ENCODE measurements at regions not wholly inside any gene's neighbourhood (a gene's known extent, or its start where the extent isn't known, plus 50 kb on each side); places are given as distances from the start of the nearest gene placed in this dataset.
A peak's percentile ranks its signal among the peaks of the same experiment; 100 is the strongest.

DNA sequence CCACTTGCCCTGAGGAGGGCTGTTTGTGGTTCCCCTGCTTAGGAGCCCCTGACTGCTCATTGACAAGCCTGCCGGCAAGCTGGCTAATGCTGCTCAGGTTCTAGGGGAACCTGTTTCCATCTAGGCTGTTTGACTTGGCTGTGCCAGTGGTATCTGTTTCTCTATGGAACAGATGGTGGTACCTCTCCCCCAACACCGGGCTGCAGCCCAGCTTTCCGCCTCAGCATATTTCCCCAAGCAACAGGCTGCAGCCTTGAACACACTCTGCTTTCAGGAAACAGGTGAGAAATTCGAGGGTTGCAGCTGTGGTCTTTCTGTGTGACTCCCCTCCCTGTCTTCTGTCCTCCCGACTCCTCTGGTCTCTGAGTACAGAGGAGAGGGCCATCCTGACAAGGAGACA is 132.3 kb downstream of the TMEM132E start:
- DNase-seq (ENCODE audit: low read depth) = no peak

DNA sequence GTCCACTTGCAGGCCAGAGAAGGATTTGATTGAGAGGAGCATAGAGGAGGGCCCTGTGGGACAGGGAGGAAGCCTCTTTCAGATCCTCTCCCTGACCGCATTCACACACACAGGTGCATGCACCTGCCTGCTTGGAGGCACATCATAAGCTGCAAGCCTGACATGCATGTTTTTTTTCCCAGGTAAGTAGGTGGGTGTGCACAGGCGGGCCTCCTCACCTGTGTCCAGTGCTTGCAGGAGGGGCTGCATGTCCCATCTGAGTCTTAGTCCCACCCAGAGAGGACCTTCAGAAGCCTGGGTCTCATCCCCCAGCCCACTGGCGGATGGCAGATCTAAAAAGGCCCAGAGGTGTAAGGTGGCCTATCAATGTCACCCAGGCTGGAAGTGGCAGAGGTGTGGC is 130.8 kb downstream of the TMEM132E start:
- DNase-seq (ENCODE audit: low read depth) = no peak

DNA sequence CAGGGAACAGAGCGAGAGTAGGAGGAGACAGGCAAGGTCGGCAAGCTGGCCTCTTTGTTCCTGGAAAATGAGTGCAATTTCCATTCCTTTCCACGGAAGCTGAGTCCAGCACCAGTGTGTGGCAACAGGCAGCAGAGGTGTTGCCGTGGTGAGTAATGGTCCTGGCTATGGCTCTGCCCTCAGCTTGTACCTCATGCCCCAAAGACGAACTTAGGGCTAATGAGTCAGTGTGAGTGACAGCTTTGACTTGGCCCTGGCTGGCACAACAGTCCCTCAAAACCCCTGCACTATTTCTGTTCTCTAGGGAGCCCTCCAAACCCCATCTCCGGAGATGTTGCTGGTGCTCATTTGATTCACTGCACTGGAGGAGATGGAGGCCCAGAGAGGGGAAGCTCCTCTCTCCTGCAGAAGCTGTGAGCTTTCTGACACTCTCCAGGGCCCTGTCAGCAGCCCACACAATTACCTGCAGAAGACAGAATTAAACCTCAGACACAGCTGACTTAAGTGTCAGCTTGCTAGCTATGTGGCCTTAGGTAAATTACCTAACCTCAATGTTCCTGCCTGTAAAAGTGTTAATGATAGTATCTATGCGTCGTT is 129.9 kb downstream of the TMEM132E start:
- DNase-seq (ENCODE audit: low read depth) = no peak

DNA sequence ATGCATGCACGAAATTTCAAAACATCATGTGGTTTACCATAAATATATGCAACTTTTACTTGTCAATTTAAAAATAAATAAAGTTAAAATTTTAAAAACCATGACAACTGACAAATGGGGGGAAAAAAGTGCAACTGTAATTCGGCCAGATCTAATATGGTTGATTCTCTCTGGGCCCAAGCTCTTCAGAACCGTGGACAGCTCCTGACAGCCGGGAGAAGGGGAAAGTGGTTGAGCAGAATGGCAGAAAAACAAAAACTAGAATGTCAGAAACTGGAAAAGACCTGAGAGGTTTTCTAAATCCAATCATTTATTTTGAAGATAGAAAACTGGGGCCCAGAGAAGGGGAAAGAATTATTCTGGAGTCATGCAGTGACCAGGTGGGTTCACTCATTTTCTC is 126.6 kb downstream of the TMEM132E start:
- DNase-seq (ENCODE audit: low read depth) = peak; percentile 18

DNA sequence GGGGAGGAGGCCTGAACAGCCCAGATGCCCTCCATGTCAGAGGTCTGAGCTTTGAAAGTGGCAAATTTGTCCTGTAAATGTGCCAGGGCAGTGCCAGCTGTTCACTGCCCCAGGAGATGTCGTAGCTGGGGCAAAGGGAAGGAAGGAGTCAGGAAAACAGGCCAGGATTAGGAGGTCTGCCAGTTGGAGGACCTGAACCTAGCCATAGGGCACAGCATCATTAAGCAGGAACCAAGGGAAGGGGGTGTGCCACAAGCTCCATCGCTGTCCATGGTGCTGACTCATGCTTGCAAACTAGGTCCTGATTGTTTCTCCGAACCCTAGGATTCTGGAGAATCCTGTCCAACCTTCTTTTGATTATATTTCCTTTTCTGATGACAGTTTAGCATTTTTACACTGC is 124.2 kb downstream of the TMEM132E start:
- peak; percentile 39 for DNase-seq (ENCODE audit: low read depth)

DNA sequence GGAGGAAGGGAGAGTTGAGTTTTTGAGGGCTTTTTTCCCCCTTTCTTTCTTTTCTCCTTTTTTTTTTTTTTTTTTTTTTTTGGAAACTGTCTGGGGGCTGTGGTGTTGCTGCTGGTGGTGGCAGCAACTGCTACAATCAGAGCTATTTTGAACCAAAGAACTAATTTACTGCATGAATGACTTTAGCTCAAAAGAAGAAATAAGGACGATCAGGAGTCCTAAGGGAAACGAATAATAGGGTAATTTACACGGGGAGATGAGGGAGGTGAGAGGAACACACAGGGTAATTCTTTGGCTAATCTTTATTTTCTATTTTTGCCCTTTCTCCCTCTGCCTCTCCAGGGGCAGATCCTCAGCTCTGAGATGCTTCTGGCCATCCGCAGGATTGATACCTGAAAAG is 119.8 kb downstream of the TMEM132E start:
- DNase-seq (ENCODE audit: low read depth) = no peak

DNA sequence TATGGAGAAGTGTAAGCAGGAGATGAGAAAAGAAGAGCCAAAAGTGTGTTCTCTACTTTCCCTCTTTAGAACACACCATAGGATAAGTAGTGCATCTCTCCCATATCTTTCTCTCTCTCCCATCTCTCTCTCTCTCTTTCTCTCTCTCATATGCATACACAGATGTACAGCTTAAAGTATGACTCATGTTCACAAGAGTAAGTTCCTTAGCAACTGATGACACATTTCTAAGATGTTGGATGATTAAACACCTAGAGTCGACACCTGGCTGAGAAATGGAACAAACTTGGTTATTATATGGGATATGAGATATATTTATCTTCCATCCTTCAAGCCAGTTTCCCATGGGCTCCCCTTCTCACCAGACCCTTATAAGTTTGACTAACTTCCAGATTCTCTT is 113.5 kb downstream of the TMEM132E start:
- peak; percentile 3 for DNase-seq (ENCODE audit: low read depth)
